OCI-LY1 (cell line): ENCODE measurements at regions not wholly inside any gene's neighbourhood (a gene's known extent, or its start where the extent isn't known, plus 50 kb on each side); places are given as distances from the start of the nearest gene placed in this dataset.

Source experiments
- H2AFZ ChIP-seq: fragments of 200-600 bp; sonication (generic), shearing (Covaris generic); 2 replicates; pipeline ENCODE4 v1.6.0; 2014; ENCODE audit warnings: antibody characterized with exemption, mild to moderate bottlenecking, low read length
- H3F3A ChIP-seq: fragments of 200-600 bp; sonication (generic), shearing (Covaris generic); 2 replicates; pipeline ENCODE4 v1.6.0; 2014; ENCODE audit warnings: mild to moderate bottlenecking, antibody characterized with exemption, low read length, moderate library complexity; ENCODE audit not compliant: insufficient read depth
- H3K27ac ChIP-seq: fragments of 200-600 bp; sonication (generic); 2 replicates; pipeline ENCODE4 v1.5.1; 2014; ENCODE audit warnings: low read length, mixed run types, mild to moderate bottlenecking, low read depth; ENCODE audit not compliant: poor library complexity, severe bottlenecking
- H3K27me3 ChIP-seq: fragments of 200-600 bp; sonication (generic); 2 replicates; pipeline ENCODE4 v1.6.0; 2014; ENCODE audit warnings: antibody characterized with exemption, mild to moderate bottlenecking, low read length, moderate library complexity; ENCODE audit not compliant: insufficient read depth
- H3K36me3 ChIP-seq: fragments of 200-600 bp; sonication (generic); 2 replicates; pipeline ENCODE4 v1.6.1; 2014; ENCODE audit warnings: mild to moderate bottlenecking, antibody characterized with exemption, low read length, moderate library complexity, mixed read lengths; ENCODE audit not compliant: insufficient read depth
- H3K4me1 ChIP-seq: fragments of 200-600 bp; sonication (generic); 2 replicates; pipeline ENCODE4 v1.5.1; 2014; ENCODE audit warnings: mild to moderate bottlenecking, low read length, moderate library complexity; ENCODE audit not compliant: insufficient read depth, severe bottlenecking
- H3K4me2 ChIP-seq: fragments of 200-600 bp; sonication (generic), shearing (Covaris generic); 2 replicates; pipeline ENCODE4 v1.6.1; 2014; ENCODE audit warnings: low read length
- H3K4me3 ChIP-seq: fragments of 200-600 bp; sonication (generic); 2 replicates; pipeline ENCODE4 v1.5.1; 2014; ENCODE audit warnings: low read length, low read depth, mild to moderate bottlenecking, mixed read lengths; ENCODE audit not compliant: poor library complexity, severe bottlenecking
- H3K79me2 ChIP-seq: fragments of 200-600 bp; shearing (Covaris generic); 2 replicates; pipeline ENCODE4 v1.6.1; 2016; ENCODE audit warnings: mixed run types, low read length, mixed read lengths; ENCODE audit not compliant: insufficient read depth
- H3K9ac ChIP-seq: fragments of 200-600 bp; sonication (generic), shearing (Covaris generic); 2 replicates; pipeline ENCODE4 v1.6.1; 2014; ENCODE audit warnings: mild to moderate bottlenecking, low read length, mixed read lengths
- H3K9me2 ChIP-seq: fragments of 200-600 bp; sonication (generic), shearing (Covaris generic); 2 replicates; pipeline ENCODE4 v1.6.1; 2014; ENCODE audit warnings: low read depth, mild to moderate bottlenecking, low read length, mixed read lengths
- H3K9me3 ChIP-seq: fragments of 200-600 bp; shearing (Covaris generic); 2 replicates; pipeline ENCODE4 v1.6.1; 2014; ENCODE audit warnings: low read length, mixed read lengths
- H4K20me1 ChIP-seq: fragments of 200-600 bp; sonication (generic), shearing (Covaris generic); 2 replicates; pipeline ENCODE4 v1.6.0; 2016; ENCODE audit warnings: mild to moderate bottlenecking, low read length; ENCODE audit not compliant: insufficient read depth
- EZH2 ChIP-seq: fragments of 200-600 bp; sonication (generic), shearing (Covaris generic); IDR thresholded peaks from 2 replicates; pipeline ENCODE4 v1.8.0; 2017; ENCODE audit warnings: borderline replicate concordance, mixed run types, mild to moderate bottlenecking, antibody characterized with exemption, low read length, moderate library complexity, mixed read lengths
- TF ChIP-seq, protein P1 (sequence below): fragments of 200-600 bp; sonication (generic), shearing (Covaris generic); IDR thresholded peaks from 2 replicates; pipeline ENCODE4 v1.5.1; 2017; ENCODE audit warnings: mild to moderate bottlenecking, antibody characterized with exemption, low read length, moderate library complexity, mixed read lengths

DNA sequence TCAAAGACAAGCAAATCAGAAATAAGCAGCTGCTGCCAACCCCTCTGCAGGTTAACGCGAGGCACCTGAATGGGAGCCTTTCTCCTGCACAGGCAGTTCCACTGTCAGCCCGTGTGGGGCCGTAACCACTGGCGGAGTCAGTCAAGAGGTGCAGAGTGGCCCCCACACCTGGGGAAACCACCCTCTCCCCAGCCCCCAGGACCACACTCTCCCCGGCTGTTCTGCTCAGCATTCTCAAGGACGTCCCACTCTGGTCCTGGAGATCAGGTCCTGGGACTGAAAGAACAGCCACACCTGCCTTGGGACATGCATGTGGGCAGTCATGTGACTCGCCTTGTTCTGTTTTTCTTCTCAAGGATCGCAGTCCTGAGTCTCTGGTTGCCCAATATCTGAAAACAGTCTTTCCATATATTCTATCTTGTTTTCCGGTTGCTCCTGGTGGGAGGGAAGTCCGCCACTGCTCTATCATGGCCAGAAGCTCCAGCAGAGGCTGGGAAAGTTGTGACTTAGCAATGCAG, 252.5 kb downstream of the PTPRU start:
- H3K36me3 ChIP-seq, result no peaks in the 10 kb centered on the region
- no peaks in the 10 kb centered on the region for H3K9me2 ChIP-seq
- H3K27ac ChIP-seq, result no peak overlapping the region
- H3K4me3 ChIP-seq, result no peak overlapping the region
- H2AFZ ChIP-seq, result no peak overlapping the region
- H3K79me2 ChIP-seq, result no peaks in the 10 kb centered on the region
- no peak overlapping the region for H3K9ac ChIP-seq
- no peaks in the 10 kb centered on the region for H3K27me3 ChIP-seq
- no peaks in the 10 kb centered on the region for H4K20me1 ChIP-seq
- no peaks in the 10 kb centered on the region for H3K9me3 ChIP-seq
- no peak overlapping the region for H3K4me2 ChIP-seq
- H3K4me1 ChIP-seq, result no peaks in the 10 kb centered on the region
- TF ChIP-seq EZH2, result no peak
- TF ChIP-seq, protein P1, sequence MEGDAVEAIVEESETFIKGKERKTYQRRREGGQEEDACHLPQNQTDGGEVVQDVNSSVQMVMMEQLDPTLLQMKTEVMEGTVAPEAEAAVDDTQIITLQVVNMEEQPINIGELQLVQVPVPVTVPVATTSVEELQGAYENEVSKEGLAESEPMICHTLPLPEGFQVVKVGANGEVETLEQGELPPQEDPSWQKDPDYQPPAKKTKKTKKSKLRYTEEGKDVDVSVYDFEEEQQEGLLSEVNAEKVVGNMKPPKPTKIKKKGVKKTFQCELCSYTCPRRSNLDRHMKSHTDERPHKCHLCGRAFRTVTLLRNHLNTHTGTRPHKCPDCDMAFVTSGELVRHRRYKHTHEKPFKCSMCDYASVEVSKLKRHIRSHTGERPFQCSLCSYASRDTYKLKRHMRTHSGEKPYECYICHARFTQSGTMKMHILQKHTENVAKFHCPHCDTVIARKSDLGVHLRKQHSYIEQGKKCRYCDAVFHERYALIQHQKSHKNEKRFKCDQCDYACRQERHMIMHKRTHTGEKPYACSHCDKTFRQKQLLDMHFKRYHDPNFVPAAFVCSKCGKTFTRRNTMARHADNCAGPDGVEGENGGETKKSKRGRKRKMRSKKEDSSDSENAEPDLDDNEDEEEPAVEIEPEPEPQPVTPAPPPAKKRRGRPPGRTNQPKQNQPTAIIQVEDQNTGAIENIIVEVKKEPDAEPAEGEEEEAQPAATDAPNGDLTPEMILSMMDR, result no peak
- H3F3A ChIP-seq, result no peaks in the 10 kb centered on the region

DNA sequence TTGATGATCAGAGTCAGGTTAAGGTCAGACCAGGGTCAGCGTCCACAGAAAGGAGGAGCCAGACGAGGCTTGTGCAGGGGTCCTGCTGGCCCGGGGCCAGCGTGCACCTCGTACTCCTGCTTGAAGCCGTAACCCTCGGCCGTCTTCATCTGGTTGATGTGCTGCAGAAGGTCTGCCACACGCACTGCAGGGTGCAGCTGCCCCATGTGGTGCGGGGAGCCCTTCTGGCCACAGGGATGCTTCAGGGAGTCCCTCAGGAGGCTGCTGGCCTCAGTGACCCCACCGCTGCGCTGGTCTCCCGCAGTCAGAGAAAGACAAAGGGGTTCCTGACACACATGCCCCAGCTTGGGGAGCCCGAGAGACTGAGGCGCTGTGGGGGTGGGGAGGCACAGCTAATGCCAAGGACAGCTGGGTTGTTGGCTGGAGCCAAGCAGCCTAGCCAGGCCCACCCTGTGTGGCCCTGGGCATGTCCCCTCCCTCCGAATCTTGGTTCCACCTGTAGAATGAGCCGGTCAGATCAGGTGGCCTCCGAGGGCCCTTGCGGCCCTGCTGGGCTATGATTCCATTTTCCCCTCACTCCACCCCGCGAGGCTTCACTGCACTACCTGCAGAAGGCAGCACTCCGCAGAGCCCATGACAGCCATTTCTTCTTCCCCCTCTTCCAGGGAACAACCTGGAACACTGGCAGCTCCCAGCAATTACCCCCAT, 251.9 kb downstream of the PTPRU start:
- Histone ChIP-seq H4K20me1 (no peaks in the 10 kb centered on the region), H3K9me3 (no peaks in the 10 kb centered on the region), H3K79me2 (no peaks in the 10 kb centered on the region), H3K36me3 (no peaks in the 10 kb centered on the region), H3K4me2 (no peak overlapping the region), H3K9ac (no peak overlapping the region), H3K4me1 (no peaks in the 10 kb centered on the region), H2AFZ (no peak overlapping the region), H3K27ac (no peak overlapping the region), H3K27me3 (no peaks in the 10 kb centered on the region), H3K4me3 (no peak overlapping the region), H3F3A (no peaks in the 10 kb centered on the region), H3K9me2 (no peaks in the 10 kb centered on the region)
- TF ChIP-seq, protein P1, result no peak
- no peak for TF ChIP-seq EZH2

DNA sequence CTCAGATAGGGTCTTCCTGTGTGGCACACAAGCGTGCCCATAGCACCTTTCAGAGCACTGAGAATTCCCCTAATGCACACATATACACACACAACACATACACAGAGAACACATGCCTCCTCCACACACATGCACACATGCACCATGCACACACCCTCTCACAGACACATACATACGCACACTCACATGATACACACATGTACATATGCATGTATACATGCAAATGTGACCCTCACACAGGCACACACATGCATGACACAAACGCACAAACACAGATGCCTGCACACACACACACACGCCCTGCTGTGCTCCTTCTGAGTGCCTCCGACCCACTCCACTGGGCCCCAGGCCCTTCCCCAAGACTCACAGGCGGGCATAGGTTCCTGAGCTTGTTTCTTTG, 251.0 kb downstream of the PTPRU start:
- Histone ChIP-seq H2AFZ (no peak overlapping the region), H3K4me2 (no peak overlapping the region), H3K9ac (no peak overlapping the region), H3K36me3 (no peaks in the 10 kb centered on the region), H3K9me2 (no peaks in the 10 kb centered on the region), H3K4me1 (no peaks in the 10 kb centered on the region), H3K4me3 (no peak overlapping the region), H3K79me2 (no peaks in the 10 kb centered on the region), H3K9me3 (no peaks in the 10 kb centered on the region), H3F3A (no peaks in the 10 kb centered on the region), H4K20me1 (no peaks in the 10 kb centered on the region), H3K27ac (no peak overlapping the region), H3K27me3 (no peaks in the 10 kb centered on the region)
- TF ChIP-seq, protein P1, result no peak
- no peak for TF ChIP-seq EZH2
